C4-2B (cell line): ENCODE measurements at regions not wholly inside any gene's neighbourhood (a gene's known extent, or its start where the extent isn't known, plus 50 kb on each side); places are given as distances from the start of the nearest gene placed in this dataset.

Source experiments
- CTCF ChIP-seq: fragments of 450-650 bp; conservative IDR thresholded peaks from 2 replicates; pipeline ENCODE4 v1.5.1; 2017; ENCODE audit warnings: mild to moderate bottlenecking
- ZFX ChIP-seq: fragments of 450-650 bp; IDR thresholded peaks from 2 replicates; pipeline ENCODE4 v1.6.1; 2017

- no peak for TF ChIP-seq CTCF
- no peak for TF ChIP-seq ZFX
Measured at GRCh38 chr6:44561832-44562665, 174.5 kb downstream of the CDC5L start.
